ENCODE measurements at regions not wholly inside any gene's neighbourhood (a gene's known extent, or its start where the extent isn't known, plus 50 kb on each side); places are given as distances from the start of the nearest gene placed in this dataset.
A peak's percentile ranks its signal among the peaks of the same experiment; 100 is the strongest.

GRCh38 chr10:7507887-7508726 lies 97.3 kb upstream of the SFMBT2 start:
- DNase-seq, result no peak

- no peak for DNase-seq
These were observed 95.7 kb upstream of the SFMBT2 start for GRCh38 chr10:7506571-7506970.

- no peak for DNase-seq
These were observed 94.4 kb upstream of the SFMBT2 start for GRCh38 chr10:7505196-7505595.

GRCh38 chr10:7503190-7503589 lies 92.4 kb upstream of the SFMBT2 start:
- no peak for DNase-seq

- no peak for DNase-seq
These were observed 90.3 kb upstream of the SFMBT2 start for GRCh38 chr10:7501157-7501556.

- no peak for DNase-seq
These were observed 87.3 kb upstream of the SFMBT2 start for GRCh38 chr10:7498111-7498510.

GRCh38 chr10:7493996-7494395 lies 83.2 kb upstream of the SFMBT2 start:
- no peak for DNase-seq

- DNase-seq, result no peak
These were observed 81.8 kb upstream of the SFMBT2 start for GRCh38 chr10:7492660-7493046.

GRCh38 chr10:7491949-7492659 lies 81.3 kb upstream of the SFMBT2 start:
- no peak for DNase-seq

- DNase-seq, result no peak
These were observed 80.4 kb upstream of the SFMBT2 start for GRCh38 chr10:7491230-7491629.

GRCh38 chr10:7488418-7488829 lies 77.6 kb upstream of the SFMBT2 start:
- peak; percentile 40 for DNase-seq

- DNase-seq, result no peak
These were observed 76.7 kb upstream of the SFMBT2 start for GRCh38 chr10:7487528-7487927.

GRCh38 chr10:7486528-7486927 lies 75.7 kb upstream of the SFMBT2 start:
- DNase-seq, result no peak

- DNase-seq, result no peak
These were observed 75.0 kb upstream of the SFMBT2 start for GRCh38 chr10:7485799-7486198.

- no peak for DNase-seq
These were observed 74.4 kb upstream of the SFMBT2 start for GRCh38 chr10:7485244-7485556.

- no peak for DNase-seq
These were observed 73.8 kb upstream of the SFMBT2 start for GRCh38 chr10:7484456-7485243.

- DNase-seq, result no peak
These were observed 73.0 kb upstream of the SFMBT2 start for GRCh38 chr10:7483848-7484247.

- DNase-seq, result no peak
These were observed 72.2 kb upstream of the SFMBT2 start for GRCh38 chr10:7482992-7483391.

- DNase-seq, result peak; percentile 3
These were observed 70.5 kb upstream of the SFMBT2 start for GRCh38 chr10:7481368-7481765.

- no peak for DNase-seq
These were observed 70.0 kb upstream of the SFMBT2 start for GRCh38 chr10:7480742-7481367.

GRCh38 chr10:7479861-7480598 lies 69.2 kb upstream of the SFMBT2 start:
- DNase-seq, result no peak

- DNase-seq, result no peak
These were observed 68.1 kb upstream of the SFMBT2 start for GRCh38 chr10:7478727-7479457.

Data from dermis blood vessel endothelial cell (primary cell).